ENCODE measurements at regions not wholly inside any gene's neighbourhood (a gene's known extent, or its start where the extent isn't known, plus 50 kb on each side); places are given as distances from the start of the nearest gene placed in this dataset.

DNA sequence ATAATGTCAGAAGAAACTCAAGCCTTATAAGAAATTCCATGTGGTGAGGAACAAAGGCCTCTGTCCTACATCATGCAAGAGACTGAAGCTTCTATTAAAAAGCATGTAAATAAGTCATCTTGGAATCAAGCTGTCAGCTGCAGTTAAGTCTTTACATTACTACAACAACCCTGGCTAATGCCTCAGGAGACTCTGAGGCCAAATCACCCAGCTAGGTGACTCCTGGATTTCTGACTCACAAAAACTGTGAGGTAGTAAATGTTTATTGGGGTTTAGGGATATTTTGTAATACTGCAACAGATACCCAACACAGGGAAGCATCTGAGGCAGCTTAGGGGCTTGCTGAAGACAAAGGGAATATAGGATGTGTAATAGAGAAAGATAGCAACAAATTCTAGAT lies 89.6 kb downstream of the C11orf87 start:
- TF ChIP-seq POLR2AphosphoS5 (IDR thresholded peaks at IDR 0.05) (no peak), POLR2A (IDR thresholded peaks at IDR 0.05) (no peak)
- TF ChIP-seq, protein P1, sequence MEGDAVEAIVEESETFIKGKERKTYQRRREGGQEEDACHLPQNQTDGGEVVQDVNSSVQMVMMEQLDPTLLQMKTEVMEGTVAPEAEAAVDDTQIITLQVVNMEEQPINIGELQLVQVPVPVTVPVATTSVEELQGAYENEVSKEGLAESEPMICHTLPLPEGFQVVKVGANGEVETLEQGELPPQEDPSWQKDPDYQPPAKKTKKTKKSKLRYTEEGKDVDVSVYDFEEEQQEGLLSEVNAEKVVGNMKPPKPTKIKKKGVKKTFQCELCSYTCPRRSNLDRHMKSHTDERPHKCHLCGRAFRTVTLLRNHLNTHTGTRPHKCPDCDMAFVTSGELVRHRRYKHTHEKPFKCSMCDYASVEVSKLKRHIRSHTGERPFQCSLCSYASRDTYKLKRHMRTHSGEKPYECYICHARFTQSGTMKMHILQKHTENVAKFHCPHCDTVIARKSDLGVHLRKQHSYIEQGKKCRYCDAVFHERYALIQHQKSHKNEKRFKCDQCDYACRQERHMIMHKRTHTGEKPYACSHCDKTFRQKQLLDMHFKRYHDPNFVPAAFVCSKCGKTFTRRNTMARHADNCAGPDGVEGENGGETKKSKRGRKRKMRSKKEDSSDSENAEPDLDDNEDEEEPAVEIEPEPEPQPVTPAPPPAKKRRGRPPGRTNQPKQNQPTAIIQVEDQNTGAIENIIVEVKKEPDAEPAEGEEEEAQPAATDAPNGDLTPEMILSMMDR (IDR thresholded peaks at IDR 0.05 in 8 of 11, conservative IDR thresholded peaks at IDR 0.05 in 3 of 11), result no peak
- Histone ChIP-seq H3K4me1 (no peaks in the 10 kb centered on the region), H3K4me3 (no peak overlapping the region), H3K9me3 (no peaks in the 10 kb centered on the region), H3K27ac (no peak overlapping the region), H3K27me3 (replicated peaks in 1 of 7) (no peaks in the 10 kb centered on the region), H3K36me3 (no peaks in the 10 kb centered on the region)
- DNase-seq, result no peak
- intact Hi-C loops (cut with DNase I; ENCODE audit: low total_unique reads), result no loop called here

DNA sequence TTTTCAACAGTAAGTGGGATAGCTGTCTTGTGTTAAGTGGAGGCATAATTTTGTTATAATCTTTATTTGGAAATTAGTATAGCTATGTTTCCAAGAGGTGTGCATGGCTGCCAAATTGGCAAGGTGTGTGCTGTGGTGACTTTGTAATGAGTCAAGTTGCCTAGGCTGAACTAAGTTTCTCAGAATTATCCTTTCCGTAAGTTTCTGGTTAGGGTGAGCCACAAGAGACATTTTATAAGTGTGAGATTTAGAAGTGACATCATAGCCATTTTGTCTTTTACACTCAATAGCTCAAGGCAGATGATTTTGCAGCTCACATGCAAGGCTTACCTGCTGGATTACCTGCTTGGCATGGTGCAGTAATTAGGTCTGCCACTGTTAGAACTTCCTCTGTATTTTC lies 90.3 kb downstream of the C11orf87 start:
- Histone ChIP-seq H3K4me1 (no peaks in the 10 kb centered on the region), H3K27ac (no peak overlapping the region), H3K27me3 (replicated peaks in 1 of 7) (no peaks in the 10 kb centered on the region), H3K9me3 (no peaks in the 10 kb centered on the region), H3K4me3 (no peak overlapping the region), H3K36me3 (no peaks in the 10 kb centered on the region)
- DNase-seq, result no peak
- TF ChIP-seq, protein P1 (IDR thresholded peaks at IDR 0.05 in 8 of 11, conservative IDR thresholded peaks at IDR 0.05 in 3 of 11), result no peak
- TF ChIP-seq POLR2AphosphoS5 (IDR thresholded peaks at IDR 0.05) (no peak), POLR2A (IDR thresholded peaks at IDR 0.05) (no peak)
- intact Hi-C loops (cut with DNase I; ENCODE audit: low total_unique reads), result no loop called here
- WGBS, 5 donors, result 70 to 86% (median 82%) methylated on average over 1 of the region's 1 CpG

DNA sequence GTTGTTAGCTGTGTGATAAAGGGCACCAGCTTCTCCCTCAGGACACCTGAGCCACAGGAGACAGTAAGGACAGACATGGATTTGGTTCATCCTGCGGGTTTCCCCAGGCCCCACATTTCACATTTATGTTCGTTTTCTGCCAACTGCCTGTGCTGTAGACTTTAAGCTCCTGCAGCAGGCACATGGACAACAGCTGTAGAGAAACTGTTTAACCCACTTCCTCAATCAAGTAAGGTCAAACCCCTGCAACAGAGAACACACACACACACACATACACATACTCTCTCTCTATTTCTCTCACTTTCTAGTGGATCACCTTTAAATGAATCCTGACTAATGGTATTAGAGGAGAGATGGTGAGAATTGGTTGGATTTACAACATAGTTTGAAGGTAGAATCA lies 90.7 kb downstream of the C11orf87 start:
- intact Hi-C loops (cut with DNase I; ENCODE audit: low total_unique reads), result no loop called here
- DNase-seq, result no peak
- H3K27ac ChIP-seq, result no peak overlapping the region
- H3K9me3 ChIP-seq, result no peaks in the 10 kb centered on the region
- H3K27me3 ChIP-seq (replicated peaks in 1 of 7), result no peaks in the 10 kb centered on the region
- TF ChIP-seq POLR2AphosphoS5 (IDR thresholded peaks at IDR 0.05), result no peak
- no peak for TF ChIP-seq POLR2A (IDR thresholded peaks at IDR 0.05)
- TF ChIP-seq, protein P1 (IDR thresholded peaks at IDR 0.05 in 8 of 11, conservative IDR thresholded peaks at IDR 0.05 in 3 of 11), result no peak
- 11 to 24% (median 15%) methylated on average over 2 of the region's 2 CpGs for WGBS, 5 donors
- H3K4me1 ChIP-seq, result no peaks in the 10 kb centered on the region
- no peaks in the 10 kb centered on the region for H3K36me3 ChIP-seq
- H3K4me3 ChIP-seq, result no peak overlapping the region

DNA sequence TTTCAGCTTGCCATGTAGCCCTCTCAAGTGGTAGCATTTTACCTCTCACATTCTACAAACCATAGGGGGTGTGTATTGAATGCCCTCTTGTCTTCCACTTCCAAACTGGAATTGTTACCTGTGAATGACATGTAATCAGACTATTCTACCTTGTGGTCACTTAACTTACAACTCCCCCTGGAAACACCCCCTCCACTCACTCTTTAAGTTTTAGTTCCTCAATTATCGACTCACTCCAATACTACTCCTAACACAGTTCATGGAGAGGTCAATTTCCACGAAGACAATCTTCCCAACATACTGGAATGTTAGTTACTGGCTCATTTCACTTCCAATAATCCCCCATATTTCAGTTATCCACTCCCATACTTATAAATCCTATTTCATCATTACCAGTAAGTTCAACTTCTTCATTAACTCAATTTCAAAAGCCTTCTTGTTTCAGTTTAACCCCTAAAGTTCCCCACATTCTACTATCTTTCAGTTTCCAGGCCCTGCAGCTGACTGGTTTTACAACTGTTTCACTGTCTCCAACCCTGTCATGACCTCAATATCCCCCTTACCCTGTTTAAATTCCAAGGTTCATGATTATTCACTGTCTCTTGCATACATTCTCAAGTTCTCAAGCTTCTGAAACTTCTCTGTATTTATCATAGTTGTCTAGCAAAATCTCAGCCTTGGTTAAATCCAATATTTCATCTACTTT lies 92.5 kb downstream of the C11orf87 start:
- whole genome bisulfite sequencing, 5 donors, result 24 to 37% (median 26%) methylated on average over 2 of the region's 2 CpGs
- H3K27ac ChIP-seq, result no peak overlapping the region

More for the DNA sequence above, 92.5 kb downstream of the C11orf87 start:
- intact Hi-C loops (cut with DNase I; ENCODE audit: low total_unique reads), result no loop called here
- peaks cover 0 to under 1% (median 0%) of the 10 kb centered on the region in 8 donors for H3K9me3 ChIP-seq
- H3K36me3 ChIP-seq, result no peaks in the 10 kb centered on the region
- no peak for DNase-seq
- H3K27me3 ChIP-seq (replicated peaks in 1 of 7), result no peaks in the 10 kb centered on the region
- H3K4me3 ChIP-seq, result no peak overlapping the region
- H3K4me1 ChIP-seq, result no peaks in the 10 kb centered on the region
- TF ChIP-seq POLR2AphosphoS5 (IDR thresholded peaks at IDR 0.05) (no peak), POLR2A (IDR thresholded peaks at IDR 0.05) (no peak)
- TF ChIP-seq, protein P1 (IDR thresholded peaks at IDR 0.05 in 8 of 11, conservative IDR thresholded peaks at IDR 0.05 in 3 of 11), result no peak

Data from spleen (tissue), 11 donors.